ENCODE measurements at regions not wholly inside any gene's neighbourhood (a gene's known extent, or its start where the extent isn't known, plus 50 kb on each side); places are given as distances from the start of the nearest gene placed in this dataset.

GRCh38 chr1:5590717-5591116 is 401.5 kb downstream of the NPHP4 start:
- TF ChIP-seq ZFX (IDR thresholded peaks at IDR 0.05) (no peak), RAD21 (IDR thresholded peaks at IDR 0.05; ENCODE audit: low read depth) (no peak), SRF (IDR thresholded peaks at IDR 0.05; ENCODE audit: low read depth) (no peak), CTCF (IDR thresholded peaks at IDR 0.05 in 2 of 3, conservative IDR thresholded peaks at IDR 0.05 in 1 of 3; ENCODE audit: borderline replicate concordance in 1 of 3, insufficient read depth in 1 of 3, low read depth in 2 of 3, low read length in 2 of 3) (no peak), ZNF274 (IDR thresholded peaks at IDR 0.05; ENCODE audit: low read depth, low read length) (no peak), CEBPB (IDR thresholded peaks at IDR 0.05; ENCODE audit: low read depth) (no peak), POLR2AphosphoS5 (IDR thresholded peaks at IDR 0.05; ENCODE audit: low read depth, low read length) (no peak), TCF7L2 (IDR thresholded peaks at IDR 0.05; ENCODE audit: borderline replicate concordance, extremely low read depth, insufficient read depth, insufficient read length) (no peak), EZH2phosphoT487 (IDR thresholded peaks at IDR 0.05; ENCODE audit: borderline replicate concordance) (no peak)

Measured in HCT116 (cell line).